HEK293T (cell line): ENCODE measurements at regions not wholly inside any gene's neighbourhood (a gene's known extent, or its start where the extent isn't known, plus 50 kb on each side); places are given as distances from the start of the nearest gene placed in this dataset.

ENCODE experiments used
- ARNT ChIP-seq: fragments of 450-650 bp; IDR thresholded peaks from 2 replicates; pipeline ENCODE4 v1.6.1; 2017; ENCODE audit warnings: mild to moderate bottlenecking
- BHLHE40 ChIP-seq: fragments of 450-650 bp; IDR thresholded peaks from 2 replicates; pipeline ENCODE4 v1.6.1; 2016; ENCODE audit warnings: mild to moderate bottlenecking, moderate library complexity, borderline replicate concordance
- ELF4 ChIP-seq: fragments of 450-650 bp; IDR thresholded peaks from 2 replicates; pipeline ENCODE4 v1.6.1; 2017; ENCODE audit warnings: antibody characterized with exemption
- FOXM1 ChIP-seq: fragments of 450-650 bp; IDR thresholded peaks from 2 replicates; pipeline ENCODE4 v1.6.1; 2017; ENCODE audit warnings: mild to moderate bottlenecking, borderline replicate concordance
- LEF1 ChIP-seq: fragments of 450-650 bp; IDR thresholded peaks from 2 replicates; pipeline ENCODE4 v1.6.1; 2017; ENCODE audit warnings: mild to moderate bottlenecking, borderline replicate concordance
- SP1 ChIP-seq: fragments of 450-650 bp; IDR thresholded peaks from 2 replicates; pipeline ENCODE4 v1.6.1; 2017
- SUZ12 ChIP-seq: fragments of 450-650 bp; IDR thresholded peaks from 2 replicates; pipeline ENCODE4 v1.6.1; 2016; ENCODE audit warnings: mild to moderate bottlenecking
- TARDBP ChIP-seq: fragments of 450-650 bp; IDR thresholded peaks from 2 replicates; pipeline ENCODE4 v1.6.1; 2016
- ZNF384 ChIP-seq: fragments of 450-650 bp; IDR thresholded peaks from 2 replicates; pipeline ENCODE4 v1.6.1; 2016

DNA sequence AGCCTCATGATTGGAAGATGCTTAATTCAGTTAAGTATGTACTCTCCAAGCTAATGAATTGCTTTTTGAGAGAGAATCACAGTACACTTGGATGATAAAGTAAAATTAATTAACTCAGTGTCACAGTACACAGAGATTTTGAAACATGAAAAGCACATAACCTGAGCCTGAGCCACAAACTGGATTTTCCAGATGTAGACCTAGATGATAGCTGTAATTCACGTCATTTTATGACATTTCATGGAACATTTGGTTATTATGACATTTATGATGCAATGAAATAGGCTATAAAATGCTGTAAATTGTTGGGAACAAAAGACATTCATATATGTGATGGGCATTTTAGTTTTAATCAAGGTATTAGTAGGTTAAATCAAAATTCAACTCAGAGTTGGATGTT is 983.7 kb downstream of the STPG2 start:
- TF ChIP-seq ARNT = no peak
- no peak for TF ChIP-seq SP1
- TF ChIP-seq LEF1 = no peak
- TF ChIP-seq TARDBP = no peak
- no peak for TF ChIP-seq ELF4
- TF ChIP-seq BHLHE40 = no peak
- TF ChIP-seq ZNF384 = no peak
- TF ChIP-seq FOXM1 = no peak
- no peak for TF ChIP-seq SUZ12
